Head of caudate nucleus (tissue), 42 donors: ENCODE measurements at regions not wholly inside any gene's neighbourhood (a gene's known extent, or its start where the extent isn't known, plus 50 kb on each side); places are given as distances from the start of the nearest gene placed in this dataset.
"Not testable (repeated sequence)": the region's sequence is repeated elsewhere in the genome, so short reads cannot be mapped to it uniquely, and the experiment has no call there.

ENCODE experiments used
- DNase-seq, 42 donors: peaks; one replicate each; pipeline versions ENCODE4 v3.0.0 to v3.0.0-alpha.2; 2020 to 2021; ENCODE audit warnings: mixed read lengths in 7 of 42
- intact Hi-C: fragments of 100-400 bp; cut with DNase I; formaldehyde crosslinking; loops from one replicate; pipeline ENCODE4 v1.15.0; 2022

- intact Hi-C loops, result no loop called here
- no peak for DNase-seq
Observed at GRCh38 chr10:108629834-108630233, 1293.5 kb downstream of the XPNPEP1 start.

- intact Hi-C loops, result no loop called here
- no peak for DNase-seq
Observed at GRCh38 chr10:108624052-108624451, 1299.3 kb downstream of the XPNPEP1 start.

DNA sequence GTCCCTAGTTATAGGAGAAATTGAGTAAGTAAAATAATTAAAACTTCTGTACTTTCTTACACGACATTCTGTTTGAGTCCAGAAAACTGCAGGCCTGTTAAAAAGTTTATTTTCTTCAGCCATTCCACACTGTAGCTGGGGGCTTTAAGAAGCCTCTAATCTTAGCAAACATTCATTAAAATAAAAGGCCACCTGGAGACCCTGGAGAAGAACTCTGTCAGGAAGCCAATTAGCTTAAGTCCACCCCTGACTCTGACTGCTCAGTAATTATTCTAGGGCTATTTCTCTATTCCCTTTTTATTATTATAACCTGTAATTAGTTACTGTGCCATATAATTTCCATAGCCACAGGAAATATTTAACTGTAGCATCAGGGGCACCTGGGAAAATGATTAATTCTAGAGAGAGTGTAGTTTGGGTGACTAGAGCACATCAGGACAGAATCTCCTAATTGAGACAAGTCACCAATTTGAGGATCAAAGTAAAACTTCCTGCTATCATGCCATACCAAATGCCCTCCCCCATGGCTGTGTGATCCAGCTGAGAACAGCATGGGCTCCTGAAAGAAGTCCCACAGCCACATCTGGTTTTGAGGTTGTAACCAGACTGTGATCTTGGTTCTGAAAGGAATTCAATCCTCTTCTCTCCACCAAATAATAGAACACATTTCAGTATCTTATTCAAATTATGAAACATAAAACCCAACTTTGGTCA is 1302.3 kb downstream of the XPNPEP1 start:
- no peak for DNase-seq
- intact Hi-C loops, result no loop called here

GRCh38 chr10:108616559-108617285 is 1306.6 kb downstream of the XPNPEP1 start:
- DNase-seq, result no peak
- intact Hi-C loops, result no loop called here

DNA sequence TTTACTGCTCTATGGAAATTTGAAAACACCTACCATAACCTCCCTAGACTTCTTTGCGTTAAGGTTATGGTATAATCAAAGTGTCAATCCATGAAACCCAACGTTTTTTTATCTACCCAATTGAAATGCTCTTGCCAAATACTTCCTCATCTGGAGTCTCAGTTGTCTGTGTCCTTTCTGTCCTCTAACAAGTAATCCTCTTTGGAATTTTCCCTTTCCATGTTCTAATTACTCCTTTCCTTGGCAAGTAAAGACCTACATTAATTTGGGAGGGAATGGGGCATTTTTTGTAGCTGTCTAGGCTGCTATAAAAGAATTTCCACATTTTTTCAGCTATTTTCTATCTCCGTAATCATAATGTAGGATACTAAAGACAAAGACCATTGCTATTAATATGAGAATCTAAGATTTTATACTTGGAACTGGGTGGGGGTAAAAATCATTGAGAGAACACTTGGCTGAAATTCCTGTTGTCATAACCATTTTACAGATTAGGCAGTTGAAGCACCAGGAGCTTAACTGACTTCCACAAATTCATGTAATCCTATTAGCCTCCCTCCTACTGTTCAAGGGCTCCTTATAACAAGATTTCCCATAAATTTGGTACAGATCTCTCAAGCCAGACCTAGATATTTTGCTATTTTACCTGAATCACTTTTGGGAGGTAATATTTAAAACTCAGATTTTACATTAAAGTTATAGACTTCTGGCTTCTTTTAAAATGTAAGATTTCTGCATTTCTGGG is 1307.6 kb downstream of the XPNPEP1 start:
- no peak for DNase-seq
- intact Hi-C loops, result no loop called here

DNA sequence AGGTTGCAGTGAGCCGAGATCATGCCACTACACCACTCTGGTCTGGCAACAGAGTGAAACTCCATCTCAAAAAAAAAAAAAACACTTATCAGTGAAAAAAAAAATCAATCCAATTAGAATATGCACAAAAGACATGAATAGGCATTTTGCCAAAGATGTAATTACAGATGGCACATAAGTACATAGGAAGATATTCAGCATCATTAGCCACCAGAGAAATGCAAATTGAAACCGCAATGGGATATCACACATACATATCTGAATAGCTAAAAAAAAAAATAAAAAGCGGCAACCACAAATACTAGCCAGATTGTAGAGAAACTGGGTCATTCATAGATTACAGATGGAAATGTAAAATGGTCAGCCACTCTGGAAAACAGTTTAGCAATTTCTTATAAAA is 1310.8 kb downstream of the XPNPEP1 start:
- DNase-seq, result no peak
- intact Hi-C loops, result no loop called here

DNA sequence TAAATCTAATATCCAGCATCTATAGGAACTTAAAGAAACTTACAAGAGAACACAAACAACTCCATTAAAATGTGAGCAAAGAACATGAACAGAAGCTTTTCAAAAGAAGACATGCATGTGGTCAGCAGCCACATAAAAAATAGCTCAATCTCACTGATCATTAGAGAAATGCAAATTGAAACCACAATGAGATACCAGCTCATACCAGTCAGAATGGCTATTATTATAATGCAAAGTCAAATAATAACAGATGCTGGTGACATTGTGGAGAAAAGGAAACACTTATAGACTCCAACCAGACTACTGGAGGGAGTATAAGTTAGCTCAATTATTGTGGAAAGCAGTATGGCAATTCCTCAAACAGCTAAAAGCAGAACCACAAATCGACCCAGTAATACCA is 1314.5 kb downstream of the XPNPEP1 start:
- DNase-seq, result no peak
- intact Hi-C loops, result no loop called here

DNA sequence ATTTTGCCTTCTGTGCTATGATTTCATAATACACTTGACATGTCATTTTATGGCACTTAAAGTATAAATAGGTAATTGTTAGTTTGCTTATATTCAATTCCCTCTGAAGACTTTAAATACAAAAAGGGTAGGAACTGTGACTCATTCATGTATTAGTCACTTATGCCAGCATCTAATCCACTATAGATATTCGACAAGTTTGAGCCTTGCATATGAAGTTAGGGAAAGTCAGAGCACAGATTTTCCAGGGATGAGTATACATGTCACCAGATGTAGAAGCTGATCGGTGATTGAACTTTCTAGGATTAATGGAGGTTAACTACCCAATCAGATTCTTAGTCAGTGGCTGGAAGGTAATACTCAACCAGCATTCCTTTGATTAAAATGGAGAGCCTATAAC is 1321.5 kb downstream of the XPNPEP1 start:
- DNase-seq, result no peak
- intact Hi-C loops, result no loop called here

GRCh38 chr10:108600511-108600910 is 1322.8 kb downstream of the XPNPEP1 start:
- intact Hi-C loops, result not testable (repeated sequence)

DNA sequence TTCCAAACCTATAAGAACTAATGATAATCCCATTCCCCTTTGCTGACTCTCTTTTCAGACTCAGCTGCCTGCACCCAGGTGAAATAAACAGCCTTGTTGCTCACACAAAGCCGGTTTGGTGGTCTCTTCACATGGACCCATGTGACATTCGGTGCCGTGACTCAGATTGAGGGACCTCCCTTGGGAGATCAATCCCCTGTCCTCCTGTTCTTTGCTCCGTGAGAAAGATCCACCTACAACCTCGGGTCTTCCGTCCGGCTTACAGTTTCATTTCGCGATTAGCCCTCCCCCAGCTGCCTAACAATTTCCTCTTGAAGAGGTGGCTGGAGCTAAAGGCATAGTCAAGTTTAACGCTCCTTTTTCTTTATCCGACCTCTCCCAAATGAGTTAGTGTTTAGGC is 1324.0 kb downstream of the XPNPEP1 start:
- DNase-seq, intact Hi-C loops: not testable (repeated sequence)

More at GRCh38 chr10:108600511-108600910, 1322.8 kb downstream of the XPNPEP1 start:
- DNase-seq, result not testable (repeated sequence)

GRCh38 chr10:108598831-108599230 is 1324.5 kb downstream of the XPNPEP1 start:
- DNase-seq, result no peak
- intact Hi-C loops, result no loop called here

DNA sequence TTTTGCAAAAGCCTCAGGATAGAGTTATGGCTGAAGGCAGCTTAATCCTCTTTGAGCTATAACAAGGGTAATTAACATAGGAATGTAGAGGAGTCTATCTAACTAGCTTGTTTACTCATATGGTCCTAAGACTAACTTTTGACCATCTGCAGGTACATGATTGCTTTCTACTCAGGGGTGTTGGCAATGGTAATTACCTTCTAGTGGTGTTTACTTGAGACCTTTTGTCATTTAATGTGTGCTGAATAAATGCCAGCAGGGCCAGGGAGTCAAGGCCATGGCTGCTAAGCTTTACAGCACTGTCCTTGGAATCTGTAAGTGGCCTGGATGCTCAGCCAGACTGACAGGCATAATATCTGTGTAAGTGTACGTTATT is 1325.0 kb downstream of the XPNPEP1 start:
- intact Hi-C loops, result no loop called here
- DNase-seq, result no peak

GRCh38 chr10:108597657-108598319 is 1325.5 kb downstream of the XPNPEP1 start:
- intact Hi-C loops, result no loop called here
- no peak for DNase-seq

GRCh38 chr10:108597031-108597430 is 1326.3 kb downstream of the XPNPEP1 start:
- DNase-seq, result no peak
- intact Hi-C loops, result no loop called here

DNA sequence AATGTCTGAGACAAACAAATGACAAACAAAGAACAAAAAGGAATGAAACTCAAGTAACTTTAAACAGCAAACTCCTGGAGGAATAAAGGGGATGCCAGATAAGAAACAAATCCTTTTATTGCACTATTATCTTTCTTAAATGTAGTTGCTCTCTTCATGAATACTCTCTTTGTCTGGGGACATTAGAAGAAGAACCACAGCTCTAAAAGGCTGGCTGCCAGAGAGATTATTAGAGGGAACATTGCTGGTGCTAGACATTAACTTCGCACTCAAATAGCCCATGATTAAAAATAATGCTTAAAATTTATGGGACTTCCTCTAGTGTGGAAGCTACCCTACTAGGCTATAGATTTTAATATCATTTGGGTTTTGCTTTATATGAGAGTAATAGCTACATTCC is 1330.4 kb downstream of the XPNPEP1 start:
- intact Hi-C loops, result no loop called here
- DNase-seq, result no peak

GRCh38 chr10:108591417-108591816 is 1331.9 kb downstream of the XPNPEP1 start:
- DNase-seq, result no peak
- intact Hi-C loops, result no loop called here

GRCh38 chr10:108586424-108586823 is 1336.9 kb downstream of the XPNPEP1 start:
- intact Hi-C loops, result no loop called here
- DNase-seq, result no peak

DNA sequence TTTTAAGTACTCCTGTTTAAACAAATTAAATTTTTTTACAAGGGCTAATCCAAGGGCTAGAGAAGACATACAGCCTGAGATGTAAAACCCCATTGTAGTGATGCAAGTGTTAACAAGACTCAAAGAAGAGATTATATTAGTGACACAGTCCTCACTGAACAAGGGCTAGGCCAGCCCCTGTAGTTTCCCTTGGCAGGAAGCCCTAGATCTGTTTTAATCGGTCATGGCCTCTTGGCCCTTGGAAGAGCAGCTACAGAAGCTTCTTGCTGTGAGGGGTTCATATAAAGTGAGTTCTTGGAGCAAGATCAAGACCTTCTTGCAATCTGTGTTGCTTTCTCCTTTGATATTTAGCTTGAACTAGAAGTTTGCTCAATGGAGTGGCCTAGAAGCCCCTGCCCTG is 1339.4 kb downstream of the XPNPEP1 start:
- DNase-seq, result no peak
- intact Hi-C loops, result no loop called here

DNA sequence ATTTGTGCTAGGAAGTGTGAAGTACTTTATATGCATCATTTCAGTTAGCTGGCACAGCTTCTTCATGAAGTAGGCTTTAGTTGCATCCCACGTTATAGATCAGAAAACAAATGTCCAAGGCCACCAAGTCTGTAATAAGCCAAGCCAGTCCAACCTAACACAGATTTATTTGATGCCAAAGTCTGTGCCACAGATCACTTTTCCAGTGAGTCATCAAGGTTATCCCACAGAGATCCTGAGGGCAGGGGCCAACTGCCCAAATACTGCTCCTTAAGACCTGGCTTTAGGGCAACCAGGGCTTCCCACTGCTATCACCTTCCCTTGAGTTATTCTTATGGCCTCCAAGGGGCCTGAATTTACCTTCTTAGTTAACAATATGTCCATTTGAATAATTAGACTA is 1340.4 kb downstream of the XPNPEP1 start:
- no peak for DNase-seq
- intact Hi-C loops, result no loop called here

DNA sequence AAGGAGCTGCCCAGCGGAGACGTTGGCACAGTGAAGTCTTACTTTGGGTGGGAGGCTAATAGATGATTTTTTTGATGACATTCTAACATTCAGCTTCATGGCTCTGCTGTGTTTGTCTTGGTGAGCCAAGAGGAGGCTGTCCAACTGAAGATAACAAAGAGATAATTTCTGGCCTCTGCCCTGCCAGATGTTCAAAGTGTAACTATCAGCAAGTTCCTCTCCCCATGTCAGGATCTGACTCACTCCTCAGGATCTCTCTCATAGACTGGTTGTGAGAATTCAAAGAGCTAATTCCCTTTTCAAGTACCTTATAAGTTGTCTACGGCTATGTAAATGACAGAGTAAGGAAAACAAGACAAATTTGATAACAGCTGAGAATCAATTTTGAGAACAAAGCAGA is 1340.9 kb downstream of the XPNPEP1 start:
- no peak for DNase-seq
- intact Hi-C loops, result no loop called here
